Brain microvascular endothelial cell (primary cell): ENCODE measurements at regions not wholly inside any gene's neighbourhood (a gene's known extent, or its start where the extent isn't known, plus 50 kb on each side); places are given as distances from the start of the nearest gene placed in this dataset.

Source experiments
- DNase-seq: peaks from one replicate; pipeline ENCODE4 v3.0.0-alpha.2; 2020
- H3K27ac ChIP-seq: fragments of 250-450 bp; sonication (Bioruptor Pico); 2 replicates; pipeline ENCODE4 v1.5.1; 2020; ENCODE audit warnings: mild to moderate bottlenecking, moderate library complexity
- H3K27me3 ChIP-seq: fragments of 250-450 bp; sonication (Bioruptor Pico); replicated peaks from 2 replicates; pipeline ENCODE4 v1.5.1; 2020; ENCODE audit warnings: mild to moderate bottlenecking
- H3K36me3 ChIP-seq: fragments of 250-450 bp; sonication (Bioruptor Pico); replicated peaks from 2 replicates; pipeline ENCODE4 v1.5.1; 2020; ENCODE audit warnings: mild to moderate bottlenecking
- H3K4me3 ChIP-seq: 2 replicates; pipeline ENCODE4 v1.5.1; 2011; ENCODE audit warnings: low read depth, mild to moderate bottlenecking, control low read depth, low read length, moderate library complexity
- in situ Hi-C: cut with HindIII; loops from 2 replicates; pipeline ENCODE4 v1.10.0; 2017; ENCODE audit warnings: low sequenced_read_pairs, low pct_ligation_motif_present
- TF ChIP-seq, protein P1 (sequence below): IDR thresholded peaks from 2 replicates; pipeline ENCODE4 v1.5.1; 2011; ENCODE audit warnings: low read depth, mild to moderate bottlenecking, moderate library complexity, low read length, control low read depth, inconsistent platforms; ENCODE audit errors: missing control alignments

DNA sequence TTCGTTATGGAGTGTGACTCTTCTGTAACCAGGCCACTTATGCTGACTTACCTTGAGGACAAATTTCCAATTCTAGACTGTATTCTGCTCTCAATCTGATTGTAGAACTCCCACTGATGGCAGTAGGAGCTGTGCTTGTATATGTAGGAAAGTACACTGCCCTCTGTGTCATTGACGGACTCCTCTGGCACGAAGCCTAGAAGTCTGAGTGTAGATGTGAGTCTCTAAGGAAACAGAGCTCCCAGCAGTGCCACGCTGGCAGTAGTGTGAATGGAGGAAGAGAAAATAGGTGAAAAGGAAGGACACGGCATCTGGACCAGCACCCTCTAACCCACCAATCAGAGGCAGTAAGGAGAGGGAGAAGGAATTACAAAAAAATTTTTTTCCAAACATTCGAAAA lies 130.4 kb upstream of the ADGRL2 start:
- Histone ChIP-seq H3K4me3 (no peak overlapping the region), H3K36me3 (no peaks in the 10 kb centered on the region), H3K27ac (peak overlapping the region; percentile 74), H3K27me3 (no peaks in the 10 kb centered on the region)
- TF ChIP-seq, protein P1, sequence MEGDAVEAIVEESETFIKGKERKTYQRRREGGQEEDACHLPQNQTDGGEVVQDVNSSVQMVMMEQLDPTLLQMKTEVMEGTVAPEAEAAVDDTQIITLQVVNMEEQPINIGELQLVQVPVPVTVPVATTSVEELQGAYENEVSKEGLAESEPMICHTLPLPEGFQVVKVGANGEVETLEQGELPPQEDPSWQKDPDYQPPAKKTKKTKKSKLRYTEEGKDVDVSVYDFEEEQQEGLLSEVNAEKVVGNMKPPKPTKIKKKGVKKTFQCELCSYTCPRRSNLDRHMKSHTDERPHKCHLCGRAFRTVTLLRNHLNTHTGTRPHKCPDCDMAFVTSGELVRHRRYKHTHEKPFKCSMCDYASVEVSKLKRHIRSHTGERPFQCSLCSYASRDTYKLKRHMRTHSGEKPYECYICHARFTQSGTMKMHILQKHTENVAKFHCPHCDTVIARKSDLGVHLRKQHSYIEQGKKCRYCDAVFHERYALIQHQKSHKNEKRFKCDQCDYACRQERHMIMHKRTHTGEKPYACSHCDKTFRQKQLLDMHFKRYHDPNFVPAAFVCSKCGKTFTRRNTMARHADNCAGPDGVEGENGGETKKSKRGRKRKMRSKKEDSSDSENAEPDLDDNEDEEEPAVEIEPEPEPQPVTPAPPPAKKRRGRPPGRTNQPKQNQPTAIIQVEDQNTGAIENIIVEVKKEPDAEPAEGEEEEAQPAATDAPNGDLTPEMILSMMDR: no peak
- in situ Hi-C loops: no loop called here
- DNase-seq: peak; percentile 98

DNA sequence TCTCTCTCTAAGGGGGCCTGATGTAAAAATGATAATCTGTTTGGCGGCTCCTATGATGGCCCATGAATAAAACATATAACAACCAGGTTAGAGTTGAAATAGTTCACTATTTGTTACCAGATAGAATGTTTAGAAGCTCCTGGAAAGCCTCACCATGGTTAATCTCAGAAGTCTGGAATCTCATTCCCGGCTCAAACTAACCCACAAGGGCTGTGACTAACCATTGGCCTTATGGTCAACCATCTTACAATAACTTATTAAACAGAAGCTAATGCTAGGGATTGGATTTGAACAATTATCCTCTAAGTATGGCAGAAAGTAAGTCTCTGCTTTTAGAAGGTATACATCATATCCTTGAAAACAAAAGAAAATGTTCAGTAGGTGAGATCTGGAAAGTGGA lies 134.1 kb upstream of the ADGRL2 start:
- H3K27me3 ChIP-seq: no peaks in the 10 kb centered on the region
- no peak overlapping the region for H3K27ac ChIP-seq
- no peak overlapping the region for H3K4me3 ChIP-seq
- in situ Hi-C loops: no loop called here
- TF ChIP-seq, protein P1: no peak
- H3K36me3 ChIP-seq: no peaks in the 10 kb centered on the region
- no peak for DNase-seq

GRCh38 chr1:81664341-81664740 lies 136.4 kb upstream of the ADGRL2 start:
- H3K27me3 ChIP-seq: no peaks in the 10 kb centered on the region
- H3K4me3 ChIP-seq: no peak overlapping the region
- H3K36me3 ChIP-seq: no peaks in the 10 kb centered on the region
- TF ChIP-seq, protein P1: no peak
- no peak overlapping the region for H3K27ac ChIP-seq
- DNase-seq: no peak
- in situ Hi-C loops: no loop called here

DNA sequence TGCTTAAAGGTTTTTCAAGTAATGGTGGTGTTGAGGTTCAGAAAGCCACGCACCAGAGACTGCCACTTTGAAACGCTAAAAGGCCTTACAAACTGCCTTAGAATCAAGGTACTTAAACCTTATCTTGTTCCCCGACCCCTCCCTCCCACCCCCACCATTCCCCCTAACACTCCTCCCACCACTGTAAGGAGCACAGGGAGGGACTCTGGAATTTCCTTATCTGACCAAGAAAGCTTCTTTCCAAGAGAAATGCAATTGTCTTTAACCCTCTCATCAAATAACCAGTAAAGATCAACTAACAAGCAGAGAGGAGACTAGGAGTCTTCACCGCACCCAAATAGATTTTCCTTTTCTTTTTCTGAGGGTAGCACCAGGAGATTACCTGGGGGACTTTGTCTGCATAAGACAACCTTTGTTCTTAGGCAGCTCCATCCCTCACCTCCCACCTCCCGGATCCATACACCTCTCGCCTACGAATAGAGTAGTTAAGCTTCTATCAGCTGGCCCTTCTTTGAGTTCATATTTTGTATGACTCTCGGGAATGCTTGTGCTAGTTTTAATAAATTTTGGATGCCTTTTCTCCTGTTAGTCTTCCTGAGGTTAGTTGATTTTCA lies 137.7 kb upstream of the ADGRL2 start:
- no peak for DNase-seq
- Histone ChIP-seq H3K36me3 (no peaks in the 10 kb centered on the region), H3K27me3 (no peaks in the 10 kb centered on the region), H3K4me3 (no peak overlapping the region), H3K27ac (no peak overlapping the region)
- TF ChIP-seq, protein P1: no peak
- in situ Hi-C loops: no loop called here

GRCh38 chr1:81660286-81660685 lies 140.4 kb upstream of the ADGRL2 start:
- Histone ChIP-seq H3K4me3 (no peak overlapping the region), H3K36me3 (no peaks in the 10 kb centered on the region), H3K27ac (no peak overlapping the region), H3K27me3 (no peaks in the 10 kb centered on the region)
- TF ChIP-seq, protein P1: no peak
- in situ Hi-C loops: no loop called here
- DNase-seq: no peak

- Histone ChIP-seq H3K36me3 (no peaks in the 10 kb centered on the region), H3K27ac (no peak overlapping the region), H3K27me3 (no peaks in the 10 kb centered on the region), H3K4me3 (no peak overlapping the region)
- DNase-seq: no peak
- TF ChIP-seq, protein P1: no peak
- in situ Hi-C loops: no loop called here
These were observed 146.1 kb upstream of the ADGRL2 start for GRCh38 chr1:81654657-81655056.
